Kasumi-1 (cell line): ENCODE measurements at regions not wholly inside any gene's neighbourhood (a gene's known extent, or its start where the extent isn't known, plus 50 kb on each side); places are given as distances from the start of the nearest gene placed in this dataset.

Source experiments
- DNase-seq, 2 experiments: peaks; one replicate each; lab custom pipeline; 2025; lab: John Stamatoyannopoulos, UW

DNA sequence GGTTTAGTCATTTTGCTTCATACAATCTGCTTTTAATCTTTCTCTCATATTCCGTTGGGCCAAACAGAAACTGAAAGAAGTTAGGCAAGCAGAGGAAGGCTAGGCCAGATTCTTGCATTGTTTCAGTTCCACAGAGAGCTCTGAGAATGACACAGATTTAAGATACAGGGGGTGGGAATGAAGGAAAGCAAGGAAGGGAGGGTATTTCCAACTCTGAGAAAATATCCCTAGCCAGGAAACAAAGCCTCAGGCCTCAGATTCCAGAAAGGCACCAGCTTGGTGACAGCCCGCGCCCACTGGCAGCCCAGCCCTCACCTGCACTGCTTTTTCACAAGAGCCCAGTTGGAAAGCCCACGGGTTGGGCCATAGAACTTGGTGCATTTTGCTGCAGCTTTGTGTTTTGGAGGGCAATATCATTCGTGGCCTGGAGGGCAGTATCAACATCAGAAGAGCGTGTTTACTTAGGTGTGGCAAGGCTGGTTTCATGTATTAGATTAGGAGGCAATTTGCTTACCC is 63.5 kb downstream of the ENC1 start:
- DNase-seq = no peak

DNA sequence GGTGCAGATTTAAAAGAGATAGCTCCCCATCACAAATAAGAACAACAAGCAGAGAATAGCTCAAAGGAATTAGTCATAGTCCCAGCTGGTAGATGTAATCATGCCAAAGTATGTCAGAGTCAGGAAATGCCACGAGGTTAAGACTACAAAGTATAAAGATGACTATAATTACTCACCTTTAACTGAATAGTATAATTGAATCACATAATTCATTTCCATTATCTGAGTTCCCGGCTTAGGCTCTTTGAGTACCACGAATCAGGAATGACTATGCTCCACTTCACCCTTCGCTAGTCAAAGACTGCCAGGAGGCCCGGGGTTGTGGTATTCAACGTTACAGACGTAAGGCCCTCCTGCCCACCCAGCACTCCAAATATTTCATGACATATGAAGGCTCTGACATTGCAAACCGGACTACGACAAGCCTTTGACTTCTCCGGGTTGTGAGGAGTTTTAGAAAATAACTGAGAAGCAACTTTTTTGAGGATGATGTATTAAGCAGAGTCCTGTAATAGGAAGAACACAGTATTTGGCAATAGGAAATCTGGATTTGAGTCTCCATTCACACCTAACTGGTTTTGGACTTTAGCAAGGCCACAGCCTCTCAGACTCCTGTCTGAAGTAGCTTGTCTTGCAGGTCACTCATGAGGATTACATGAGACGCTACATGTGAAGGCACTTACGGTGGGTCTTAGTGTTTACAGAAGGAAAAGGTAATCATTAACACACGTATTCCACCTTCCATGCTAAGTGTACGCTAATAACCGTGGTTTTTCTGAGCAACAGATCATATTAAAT is 64.6 kb downstream of the ENC1 start:
- DNase-seq = no peak

GRCh38 chr5:74570250-74570649 is 70.3 kb downstream of the ENC1 start:
- no peak for DNase-seq

- no peak for DNase-seq
Measured at GRCh38 chr5:74567411-74567995, 73.0 kb downstream of the ENC1 start.

GRCh38 chr5:74562122-74562521 is 78.4 kb downstream of the ENC1 start:
- no peak for DNase-seq

GRCh38 chr5:74560245-74560644 is 80.3 kb downstream of the ENC1 start:
- DNase-seq = no peak

DNA sequence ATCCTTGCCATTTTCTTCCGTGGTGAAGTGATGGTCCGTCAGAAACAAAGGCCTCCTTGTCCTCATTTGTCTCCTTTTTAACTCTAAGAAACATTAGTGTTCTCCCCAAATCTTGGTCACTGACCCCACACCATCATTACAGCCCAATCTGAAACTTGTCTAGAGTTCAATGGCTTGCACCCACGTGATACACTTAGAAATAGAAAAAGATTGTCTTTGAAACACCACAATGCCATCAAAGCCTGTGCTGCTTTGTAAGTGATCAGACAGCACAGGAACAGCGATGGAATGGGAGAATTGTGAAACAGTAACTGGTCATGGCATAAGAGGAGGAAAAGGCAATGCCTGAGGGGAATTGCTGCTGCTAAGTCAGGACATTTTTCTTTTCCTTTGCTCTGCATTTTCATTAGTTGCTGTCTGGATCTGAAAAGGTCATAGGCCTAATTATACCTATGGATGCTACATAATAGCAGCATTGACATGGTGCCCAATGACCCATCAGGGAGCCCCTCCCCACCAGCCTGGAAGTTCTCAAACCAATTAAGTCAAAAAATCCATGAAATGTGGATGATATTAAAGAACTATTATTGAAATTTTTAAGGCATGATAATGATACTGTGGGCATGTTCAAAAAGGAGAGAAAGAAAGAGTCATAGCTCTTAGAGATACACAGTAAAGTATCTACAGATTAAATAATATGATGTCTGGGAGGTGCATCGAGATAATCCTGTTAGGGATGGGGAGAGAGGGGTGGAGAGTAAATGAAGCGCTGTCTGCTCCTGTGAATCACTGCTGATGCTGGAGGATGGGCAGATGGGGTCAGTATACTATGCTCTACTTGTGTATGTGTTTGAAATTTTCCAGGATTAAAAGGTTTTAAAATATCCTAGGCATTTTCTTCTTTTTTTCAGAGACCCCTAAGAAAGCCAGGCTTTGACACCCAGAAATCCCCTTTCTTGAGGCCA is 83.6 kb downstream of the ENC1 start:
- no peak for DNase-seq

DNA sequence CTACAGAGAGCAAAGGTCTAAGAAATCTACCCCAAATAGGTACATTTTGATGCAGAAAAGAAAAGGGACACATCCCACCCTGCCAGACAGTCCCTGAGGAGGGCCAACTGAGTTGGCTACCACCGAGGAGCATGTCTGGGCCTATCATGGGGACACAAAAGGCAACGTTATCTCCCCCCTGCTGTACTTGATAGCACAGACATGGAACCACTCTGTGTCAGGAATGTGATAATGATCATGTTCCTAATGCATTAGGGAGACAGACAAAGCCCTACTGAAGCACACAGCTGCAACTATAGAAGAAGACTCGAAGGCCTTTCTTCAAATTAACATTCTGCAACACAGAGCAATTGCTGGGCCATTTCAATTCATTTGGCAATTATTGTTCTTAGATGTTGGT is 84.5 kb downstream of the ENC1 start:
- no peak for DNase-seq

GRCh38 chr5:74552101-74552500 is 88.4 kb downstream of the ENC1 start:
- DNase-seq = no peak

- no peak for DNase-seq
Measured at GRCh38 chr5:74550927-74551326, 89.6 kb downstream of the ENC1 start.

- DNase-seq = no peak
Measured at GRCh38 chr5:74549384-74549783, 91.1 kb downstream of the ENC1 start.

- DNase-seq = no peak
Measured at GRCh38 chr5:74546796-74547195, 93.7 kb downstream of the ENC1 start.

GRCh38 chr5:74544811-74545210 is 95.7 kb downstream of the ENC1 start:
- DNase-seq = no peak

DNA sequence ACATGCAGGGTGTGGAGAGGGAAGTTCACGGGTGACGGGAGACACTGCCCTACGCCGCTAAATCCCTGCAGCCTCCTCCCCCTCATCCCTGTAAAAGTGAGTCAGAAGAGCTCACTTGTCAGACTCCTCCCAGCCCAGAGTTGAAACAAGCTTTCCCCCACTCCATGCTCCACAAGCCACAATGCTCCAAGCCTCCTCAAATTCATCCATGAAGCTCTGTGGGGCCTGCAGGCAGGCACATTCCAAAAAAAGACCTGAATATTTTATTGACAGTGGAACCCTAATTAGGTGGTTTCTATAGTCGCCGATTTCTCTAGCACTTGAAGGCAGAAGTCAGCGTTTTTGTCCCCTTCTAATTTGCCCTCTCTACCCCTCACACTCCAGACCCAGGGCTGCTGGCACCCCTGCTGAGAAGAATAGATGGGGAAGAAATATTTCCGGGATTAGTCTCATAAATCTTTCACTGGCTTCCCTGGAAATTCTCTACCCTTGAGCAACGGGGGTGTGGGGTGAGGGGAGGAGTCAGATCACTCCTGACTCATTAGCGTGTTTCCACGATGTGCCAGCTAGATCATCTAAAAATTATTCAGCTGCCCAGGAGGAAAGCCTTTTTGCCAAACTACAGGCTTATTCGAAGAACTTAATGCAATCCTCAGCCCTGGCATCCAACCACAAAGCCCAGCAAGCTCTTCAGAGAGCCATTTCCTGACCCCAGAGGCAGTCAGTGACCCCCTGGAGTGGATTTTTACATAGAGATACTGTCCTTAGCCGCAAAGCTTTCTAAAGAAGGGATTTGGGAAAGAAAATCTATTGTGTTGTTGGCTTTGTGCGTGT is 97.1 kb downstream of the ENC1 start:
- no peak for DNase-seq

- no peak for DNase-seq
Measured at GRCh38 chr5:74542482-74542881, 98.0 kb downstream of the ENC1 start.

DNA sequence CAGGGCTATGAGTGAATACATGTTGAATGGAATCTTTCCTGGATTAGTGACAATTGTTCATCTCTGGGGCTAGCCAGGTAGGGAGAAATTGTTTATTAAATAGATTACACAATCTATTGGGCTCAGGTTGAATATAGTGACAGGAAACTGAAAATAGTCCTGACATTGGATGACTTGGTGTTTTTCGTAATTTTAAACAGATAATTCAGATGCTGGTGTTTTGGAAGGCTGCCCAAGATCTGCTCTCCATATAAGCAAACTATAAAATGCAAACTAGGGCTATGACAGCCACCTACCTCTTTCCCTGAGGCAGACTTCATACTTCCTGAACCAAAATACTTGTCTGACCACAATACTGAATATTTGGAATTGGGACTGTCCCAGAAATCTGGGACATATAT is 99.1 kb downstream of the ENC1 start:
- no peak for DNase-seq

GRCh38 chr5:74540622-74541021 is 99.9 kb downstream of the ENC1 start:
- DNase-seq = no peak

DNA sequence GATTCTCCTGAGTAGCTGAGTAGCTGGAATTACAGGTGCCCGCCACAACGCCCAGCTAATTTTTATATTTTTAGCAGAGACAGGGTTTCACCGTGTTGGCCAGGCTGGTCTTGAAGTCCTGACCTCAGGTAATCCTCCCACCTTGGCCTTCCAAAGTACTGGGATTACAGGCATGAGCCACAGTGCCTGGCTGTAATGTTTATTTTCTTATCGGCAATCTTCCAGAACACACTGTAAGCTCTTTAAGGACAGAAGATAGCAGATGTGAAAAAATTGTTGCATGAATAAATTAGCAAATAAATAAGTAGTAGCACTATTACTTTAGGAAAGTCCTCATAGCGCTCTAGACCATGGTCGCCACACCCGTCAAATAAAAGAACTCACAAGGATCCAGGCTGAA is 100.5 kb downstream of the ENC1 start:
- DNase-seq = no peak

GRCh38 chr5:74538206-74538661 is 102.3 kb downstream of the ENC1 start:
- peak; percentile 45 to 62 for DNase-seq

GRCh38 chr5:74536658-74537057 is 103.9 kb downstream of the ENC1 start:
- no peak for DNase-seq

DNA sequence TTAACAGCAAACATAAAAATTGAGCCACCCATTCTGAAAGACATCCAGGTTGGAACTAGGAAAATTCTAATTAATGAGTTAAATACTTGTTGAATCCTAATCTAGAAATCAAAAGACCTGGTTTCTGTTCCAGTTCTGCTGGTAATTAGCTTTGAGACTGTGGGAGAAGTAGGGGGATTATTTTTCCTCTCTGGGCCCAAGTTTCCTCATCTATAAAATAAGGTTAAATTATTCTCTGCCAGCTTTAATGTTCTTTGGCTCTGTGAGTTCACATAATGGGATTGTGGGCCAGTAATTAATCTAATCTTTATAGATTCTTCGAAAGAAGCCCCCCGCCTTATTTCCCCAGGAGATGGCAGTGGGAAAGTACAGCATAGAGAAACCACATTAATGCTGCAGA is 104.6 kb downstream of the ENC1 start:
- no peak for DNase-seq
